Lower leg skin (tissue), 3 donors: ENCODE measurements at regions not wholly inside any gene's neighbourhood (a gene's known extent, or its start where the extent isn't known, plus 50 kb on each side); places are given as distances from the start of the nearest gene placed in this dataset.

ENCODE experiments used
- POLR2A ChIP-seq, 2 donors: fragments of 450-650 bp; IDR thresholded peaks; one replicate each; pipeline ENCODE4 v1.6.1; 2016 to 2017; ENCODE audit warnings: antibody characterized with exemption in 2 of 2, mild to moderate bottlenecking in 1 of 2, moderate library complexity in 1 of 2
- TF ChIP-seq, protein P1 (sequence below), 3 donors: fragments of 450-650 bp; IDR thresholded peaks; one replicate each; pipeline ENCODE4 v1.5.1; 2016; ENCODE audit warnings: antibody characterized with exemption in 3 of 3, mild to moderate bottlenecking in 3 of 3, moderate library complexity in 2 of 3

DNA sequence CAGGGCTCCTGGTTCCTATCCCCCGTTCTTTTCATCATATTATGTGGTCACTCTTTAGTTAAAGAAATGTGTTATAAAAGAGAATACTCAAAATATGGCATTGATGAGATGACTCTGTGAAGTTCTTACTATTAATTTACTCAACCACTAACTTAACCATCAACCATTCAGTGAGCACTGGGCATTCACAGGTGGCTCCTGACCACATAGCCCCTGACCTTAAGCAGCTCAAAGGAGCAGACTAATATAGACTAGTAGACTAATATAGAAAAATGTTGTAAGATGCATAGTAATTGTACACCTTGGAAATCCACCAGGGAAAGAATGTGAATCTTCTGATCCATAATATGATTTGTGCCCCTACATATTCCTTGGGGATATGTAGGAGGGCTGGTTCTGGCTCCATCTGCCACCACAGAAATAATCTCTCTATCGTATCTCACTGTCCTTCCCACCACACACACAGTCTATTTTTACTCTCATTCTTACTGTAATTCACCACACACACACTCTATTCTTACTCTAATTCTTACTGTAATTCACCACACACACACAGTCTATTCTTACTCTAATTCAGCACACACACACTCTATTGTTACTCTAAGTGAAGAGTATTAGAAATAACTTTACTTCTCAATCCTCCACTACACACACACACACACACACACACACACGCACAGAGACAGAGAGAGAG, 188.9 kb upstream of the ITGA4 start:
- TF ChIP-seq, protein P1, sequence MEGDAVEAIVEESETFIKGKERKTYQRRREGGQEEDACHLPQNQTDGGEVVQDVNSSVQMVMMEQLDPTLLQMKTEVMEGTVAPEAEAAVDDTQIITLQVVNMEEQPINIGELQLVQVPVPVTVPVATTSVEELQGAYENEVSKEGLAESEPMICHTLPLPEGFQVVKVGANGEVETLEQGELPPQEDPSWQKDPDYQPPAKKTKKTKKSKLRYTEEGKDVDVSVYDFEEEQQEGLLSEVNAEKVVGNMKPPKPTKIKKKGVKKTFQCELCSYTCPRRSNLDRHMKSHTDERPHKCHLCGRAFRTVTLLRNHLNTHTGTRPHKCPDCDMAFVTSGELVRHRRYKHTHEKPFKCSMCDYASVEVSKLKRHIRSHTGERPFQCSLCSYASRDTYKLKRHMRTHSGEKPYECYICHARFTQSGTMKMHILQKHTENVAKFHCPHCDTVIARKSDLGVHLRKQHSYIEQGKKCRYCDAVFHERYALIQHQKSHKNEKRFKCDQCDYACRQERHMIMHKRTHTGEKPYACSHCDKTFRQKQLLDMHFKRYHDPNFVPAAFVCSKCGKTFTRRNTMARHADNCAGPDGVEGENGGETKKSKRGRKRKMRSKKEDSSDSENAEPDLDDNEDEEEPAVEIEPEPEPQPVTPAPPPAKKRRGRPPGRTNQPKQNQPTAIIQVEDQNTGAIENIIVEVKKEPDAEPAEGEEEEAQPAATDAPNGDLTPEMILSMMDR (IDR thresholded peaks at IDR 0.05), result no peak
- no peak for TF ChIP-seq POLR2A (IDR thresholded peaks at IDR 0.05)
